SIG-M5 (cell line): ENCODE measurements at regions not wholly inside any gene's neighbourhood (a gene's known extent, or its start where the extent isn't known, plus 50 kb on each side); places are given as distances from the start of the nearest gene placed in this dataset.
"Not testable (repeated sequence)": the region's sequence is repeated elsewhere in the genome, so short reads cannot be mapped to it uniquely, and the experiment has no call there.

Experiments used
- DNase-seq: peaks from one replicate; lab custom pipeline; 2025; lab: John Stamatoyannopoulos, UW

DNA sequence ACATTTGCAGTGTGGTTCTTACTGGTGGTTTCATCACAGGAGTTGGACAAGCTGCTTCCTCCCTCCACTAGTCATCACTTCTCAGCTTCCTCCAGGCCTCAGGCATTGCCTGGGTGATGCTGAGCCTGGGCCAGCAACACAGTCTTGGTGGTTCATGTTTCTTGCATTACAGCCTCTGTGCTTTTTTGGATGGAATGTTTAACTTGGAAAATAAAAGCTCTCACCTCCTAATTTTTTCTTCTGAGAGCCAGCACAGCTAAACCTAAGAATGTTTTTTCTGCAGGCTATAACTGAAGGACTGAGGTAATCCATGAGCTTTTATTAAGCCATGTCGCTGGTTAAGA, 66.1 kb upstream of the RHOU start:
- no peak for DNase-seq

DNA sequence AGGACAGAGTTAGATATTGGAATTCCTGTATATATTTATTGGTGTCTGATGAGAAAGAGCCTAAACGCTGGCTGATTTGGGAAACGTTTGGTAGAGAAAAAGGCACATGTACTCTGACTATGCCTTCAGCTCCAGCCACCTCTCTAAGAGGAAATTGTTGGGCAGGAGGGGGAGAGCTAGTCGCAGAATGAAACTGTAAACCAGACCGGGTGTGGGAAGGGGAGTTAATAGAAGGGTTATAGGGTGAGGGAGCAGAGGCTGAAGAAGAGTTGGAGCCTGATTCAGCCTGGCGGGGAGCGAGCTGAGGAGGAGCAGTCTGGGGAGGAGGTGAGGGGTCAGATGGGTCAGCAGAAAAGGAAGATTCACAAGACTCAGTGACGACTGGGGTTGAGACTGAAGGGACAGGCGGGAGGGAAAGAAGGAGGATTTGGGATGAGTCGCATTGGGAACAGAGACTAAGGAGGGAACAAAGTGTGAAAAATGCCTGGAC, 54.2 kb upstream of the RHOU start:
- not testable (repeated sequence) for DNase-seq

DNA sequence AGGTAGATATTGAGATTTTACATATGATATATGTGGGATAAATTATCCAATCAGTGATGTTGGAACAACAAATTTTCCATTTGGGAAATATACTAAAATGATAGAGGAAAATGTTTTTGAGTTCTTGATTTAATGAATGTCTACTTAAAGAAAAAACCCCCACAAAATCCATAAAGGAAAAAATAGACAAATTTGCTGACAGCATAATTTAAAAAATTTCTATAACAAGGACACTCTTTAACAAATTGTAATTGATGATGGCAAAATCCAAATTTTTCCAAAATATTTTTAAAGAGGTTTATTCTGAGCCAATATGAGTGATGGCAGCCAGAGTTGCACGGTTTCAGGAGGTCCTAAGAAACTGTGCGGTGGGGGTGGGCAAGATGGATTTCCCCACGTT, 51.9 kb upstream of the RHOU start:
- no peak for DNase-seq

DNA sequence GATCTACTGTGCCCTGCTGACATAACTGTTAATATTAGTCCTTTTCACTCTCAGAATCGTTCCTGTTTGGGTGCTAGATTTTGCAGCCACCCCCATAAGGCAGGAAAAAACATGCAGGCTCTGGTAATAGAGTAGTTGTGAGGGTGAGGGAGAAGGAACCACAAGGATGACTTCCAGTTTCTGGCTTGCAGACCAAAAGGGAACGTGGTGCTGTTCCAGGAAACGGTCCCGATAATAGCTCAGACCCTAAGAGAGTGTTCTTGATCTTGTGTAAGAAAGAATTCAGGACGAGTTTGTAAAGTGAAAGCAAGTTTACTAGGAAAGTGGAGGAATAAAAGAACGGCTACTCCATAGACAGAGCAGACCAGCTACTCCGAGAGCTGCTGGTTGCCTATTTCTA, 50.7 kb upstream of the RHOU start:
- DNase-seq: no peak

DNA sequence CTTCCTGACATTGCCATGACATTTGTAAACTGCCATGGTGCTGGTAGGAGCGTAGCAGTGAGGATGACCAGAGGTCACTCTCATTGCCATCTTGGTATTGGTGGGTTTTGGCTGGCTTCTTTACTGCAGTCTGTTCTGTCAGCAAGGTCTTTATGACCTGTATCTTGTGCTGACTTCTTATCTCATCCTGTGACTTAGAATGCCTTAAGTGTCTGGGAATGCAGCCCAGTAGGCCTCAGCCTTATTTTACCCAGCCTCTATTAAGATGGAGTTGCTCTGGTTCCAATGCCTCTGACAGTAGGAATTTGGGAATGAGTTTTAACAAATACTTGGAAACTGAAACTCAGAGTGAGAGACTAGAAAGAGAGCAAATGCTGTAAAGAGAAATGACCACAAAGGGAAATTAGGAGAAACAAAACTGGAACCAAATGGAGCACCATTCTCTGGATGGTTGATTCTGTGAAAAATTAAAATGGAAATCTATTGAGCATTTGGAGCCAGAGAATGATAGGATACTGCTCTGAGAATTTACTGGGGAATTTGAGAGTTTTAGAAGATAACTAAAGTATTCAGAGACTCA, 50.1 kb upstream of the RHOU start:
- DNase-seq: no peak
